ENCODE measurements at regions not wholly inside any gene's neighbourhood (a gene's known extent, or its start where the extent isn't known, plus 50 kb on each side); places are given as distances from the start of the nearest gene placed in this dataset.

DNA sequence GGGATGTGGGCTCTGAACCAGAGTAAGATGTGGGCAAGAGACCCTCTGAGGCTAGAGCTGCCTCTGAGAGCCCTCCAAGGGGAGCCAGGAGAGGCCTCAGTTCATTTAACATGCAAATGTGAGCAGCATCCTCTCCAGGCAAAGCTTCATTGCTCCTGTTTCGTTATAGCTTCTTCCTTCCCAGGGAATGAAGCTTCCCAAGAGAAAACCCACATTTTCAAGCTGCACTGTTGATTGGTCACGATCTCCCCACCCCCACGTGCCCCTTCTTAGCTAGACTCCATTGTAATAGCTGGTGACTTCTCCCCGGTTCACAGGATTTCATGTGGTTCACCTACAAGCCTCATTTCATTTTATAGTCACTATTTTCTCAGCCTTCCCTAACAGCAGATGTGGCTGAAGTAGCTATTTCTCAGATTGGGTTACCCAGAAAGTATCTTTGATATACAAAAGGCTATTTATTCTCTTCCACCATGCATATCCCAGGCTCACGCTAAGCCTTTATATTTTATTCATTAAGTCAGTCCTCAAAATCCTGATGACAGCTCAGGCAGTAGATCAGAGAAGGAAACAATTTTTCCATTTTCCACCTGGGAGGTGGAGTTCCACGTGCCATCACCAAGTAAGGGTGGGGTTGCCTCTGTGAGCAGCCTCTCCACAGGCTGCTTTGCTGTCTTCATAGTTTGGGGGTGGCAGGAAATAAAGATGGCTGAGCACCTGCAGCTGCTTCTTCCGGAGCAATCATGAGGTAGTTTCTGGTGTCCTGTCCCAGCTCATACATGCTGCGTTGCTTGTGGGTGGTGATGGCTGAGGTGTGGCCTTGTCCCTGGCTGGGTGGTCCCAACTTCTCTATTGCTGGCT lies 178.3 kb upstream of the RAB4A start (continued):
- TF ChIP-seq, protein P1, sequence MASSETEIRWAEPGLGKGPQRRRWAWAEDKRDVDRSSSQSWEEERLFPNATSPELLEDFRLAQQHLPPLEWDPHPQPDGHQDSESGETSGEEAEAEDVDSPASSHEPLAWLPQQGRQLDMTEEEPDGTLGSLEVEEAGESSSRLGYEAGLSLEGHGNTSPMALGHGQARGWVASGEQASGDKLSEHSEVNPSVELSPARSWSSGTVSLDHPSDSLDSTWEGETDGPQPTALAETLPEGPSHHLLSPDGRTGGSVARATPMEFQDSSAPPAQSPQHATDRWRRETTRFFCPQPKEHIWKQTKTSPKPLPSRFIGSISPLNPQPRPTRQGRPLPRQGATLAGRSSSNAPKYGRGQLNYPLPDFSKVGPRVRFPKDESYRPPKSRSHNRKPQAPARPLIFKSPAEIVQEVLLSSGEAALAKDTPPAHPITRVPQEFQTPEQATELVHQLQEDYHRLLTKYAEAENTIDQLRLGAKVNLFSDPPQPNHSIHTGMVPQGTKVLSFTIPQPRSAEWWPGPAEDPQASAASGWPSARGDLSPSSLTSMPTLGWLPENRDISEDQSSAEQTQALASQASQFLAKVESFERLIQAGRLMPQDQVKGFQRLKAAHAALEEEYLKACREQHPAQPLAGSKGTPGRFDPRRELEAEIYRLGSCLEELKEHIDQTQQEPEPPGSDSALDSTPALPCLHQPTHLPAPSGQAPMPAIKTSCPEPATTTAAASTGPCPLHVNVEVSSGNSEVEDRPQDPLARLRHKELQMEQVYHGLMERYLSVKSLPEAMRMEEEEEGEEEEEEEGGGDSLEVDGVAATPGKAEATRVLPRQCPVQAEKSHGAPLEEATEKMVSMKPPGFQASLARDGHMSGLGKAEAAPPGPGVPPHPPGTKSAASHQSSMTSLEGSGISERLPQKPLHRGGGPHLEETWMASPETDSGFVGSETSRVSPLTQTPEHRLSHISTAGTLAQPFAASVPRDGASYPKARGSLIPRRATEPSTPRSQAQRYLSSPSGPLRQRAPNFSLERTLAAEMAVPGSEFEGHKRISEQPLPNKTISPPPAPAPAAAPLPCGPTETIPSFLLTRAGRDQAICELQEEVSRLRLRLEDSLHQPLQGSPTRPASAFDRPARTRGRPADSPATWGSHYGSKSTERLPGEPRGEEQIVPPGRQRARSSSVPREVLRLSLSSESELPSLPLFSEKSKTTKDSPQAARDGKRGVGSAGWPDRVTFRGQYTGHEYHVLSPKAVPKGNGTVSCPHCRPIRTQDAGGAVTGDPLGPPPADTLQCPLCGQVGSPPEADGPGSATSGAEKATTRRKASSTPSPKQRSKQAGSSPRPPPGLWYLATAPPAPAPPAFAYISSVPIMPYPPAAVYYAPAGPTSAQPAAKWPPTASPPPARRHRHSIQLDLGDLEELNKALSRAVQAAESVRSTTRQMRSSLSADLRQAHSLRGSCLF (CRISPR knock-in tag; IDR thresholded peaks at IDR 0.05; ENCODE audit: borderline replicate concordance): no peak
- TF ChIP-seq ZNF510 (CRISPR knock-in tag; IDR thresholded peaks at IDR 0.05; ENCODE audit: low read depth) (no peak), ZZZ3 (CRISPR knock-in tag; IDR thresholded peaks at IDR 0.05; ENCODE audit: borderline replicate concordance) (no peak)
- TF ChIP-seq, protein P2, sequence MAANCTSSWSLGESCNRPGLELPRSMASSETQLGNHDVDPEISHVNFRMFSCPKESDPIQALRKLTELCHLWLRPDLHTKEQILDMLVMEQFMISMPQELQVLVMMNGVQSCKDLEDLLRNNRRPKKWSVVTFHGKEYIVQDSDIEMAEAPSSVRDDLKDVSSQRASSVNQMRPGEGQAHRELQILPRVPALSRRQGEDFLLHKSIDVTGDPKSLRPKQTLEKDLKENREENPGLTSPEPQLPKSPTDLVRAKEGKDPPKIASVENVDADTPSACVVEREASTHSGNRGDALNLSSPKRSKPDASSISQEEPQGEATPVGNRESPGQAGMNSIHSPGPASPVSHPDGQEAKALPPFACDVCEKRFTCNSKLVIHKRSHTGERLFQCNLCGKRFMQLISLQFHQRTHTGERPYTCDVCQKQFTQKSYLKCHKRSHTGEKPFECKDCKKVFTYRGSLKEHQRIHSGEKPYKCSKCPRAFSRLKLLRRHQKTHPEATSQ (CRISPR knock-in tag; IDR thresholded peaks at IDR 0.05; ENCODE audit: borderline replicate concordance): no peak
- TF ChIP-seq, protein P3, sequence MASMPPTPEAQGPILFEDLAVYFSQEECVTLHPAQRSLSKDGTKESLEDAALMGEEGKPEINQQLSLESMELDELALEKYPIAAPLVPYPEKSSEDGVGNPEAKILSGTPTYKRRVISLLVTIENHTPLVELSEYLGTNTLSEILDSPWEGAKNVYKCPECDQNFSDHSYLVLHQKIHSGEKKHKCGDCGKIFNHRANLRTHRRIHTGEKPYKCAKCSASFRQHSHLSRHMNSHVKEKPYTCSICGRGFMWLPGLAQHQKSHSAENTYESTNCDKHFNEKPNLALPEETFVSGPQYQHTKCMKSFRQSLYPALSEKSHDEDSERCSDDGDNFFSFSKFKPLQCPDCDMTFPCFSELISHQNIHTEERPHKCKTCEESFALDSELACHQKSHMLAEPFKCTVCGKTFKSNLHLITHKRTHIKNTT (CRISPR knock-in tag; IDR thresholded peaks at IDR 0.05): no peak

All from HepG2 (cell line).